GM12878 (cell line): ENCODE measurements at regions not wholly inside any gene's neighbourhood (a gene's known extent, or its start where the extent isn't known, plus 50 kb on each side); places are given as distances from the start of the nearest gene placed in this dataset.

Experiments
- ATAC-seq: fragments of 200-7000 bp; cut with Tn5 transposase; 3 replicates; pipeline ENCODE4 v1.9.1; 2020; ENCODE audit warnings: mild to moderate bottlenecking, moderate library complexity
- BruUV-seq: library from RNA; stranded (reverse); fragments of 400-500 nt; replicated peaks from 2 replicates; lab custom pipeline; 2021; lab: Mats Ljungman, UMichigan
- CTCF ChIA-PET: fragments of 300-600 bp; sonication (Branson Sonifier 250); formaldehyde crosslinking; extraction: SDS; loops from one replicate; lab custom pipeline; 2021; ENCODE audit warnings: inconsistent platforms; lab: Yijun Ruan, JAX
- POLR2A ChIA-PET: fragments of 350-600 bp; formaldehyde crosslinking; extraction: SDS; loops from one replicate; lab custom pipeline; 2021; ENCODE audit warnings: inconsistent platforms; lab: Charles Lee
- RAD21 ChIA-PET: fragments of 300-600 bp; sonication (Branson Sonifier 250); formaldehyde crosslinking; loops from one replicate; lab custom pipeline; 2023; ENCODE audit warnings: antibody characterized with exemption; ENCODE audit not compliant: unreplicated experiment; lab: Charles Lee
- SMC1A ChIA-PET: fragments of 300-600 bp; sonication (Branson Sonifier 250); formaldehyde crosslinking; loops from one replicate; lab custom pipeline; 2023; ENCODE audit not compliant: unreplicated experiment, uncharacterized antibody; lab: Charles Lee
- DNase-seq: peaks from one replicate; pipeline ENCODE4 v3.0.0-alpha.2; 2011; ENCODE audit warnings: low read depth, low spot score
- FAIRE-seq: peaks from 3 replicates; lab custom pipeline; 2011; peaks lifted over from hg19 to GRCh38; lab: Jason Lieb, UNC
- H2AFZ ChIP-seq: 2 replicates; pipeline ENCODE4 v1.6.0; 2011; ENCODE audit warnings: low read depth, low read length, control low read depth; ENCODE audit not compliant: control insufficient read depth
- H3K27ac ChIP-seq: 2 replicates; pipeline ENCODE4 v1.5.1; 2011; ENCODE audit warnings: control low read depth; ENCODE audit not compliant: control insufficient read depth, insufficient read depth
- H3K27me3 ChIP-seq, 2 experiments: replicated peaks in 1 of 2; 2 replicates each; pipeline versions ENCODE4 v1.6.0 to v1.6.1; 2011; ENCODE audit warnings: low read length in 1 of 2; ENCODE audit not compliant: control insufficient read depth in 2 of 2, insufficient read depth in 2 of 2
- H3K36me3 ChIP-seq, 2 experiments: 2 replicates each; pipeline ENCODE4 v1.5.1; 2011; ENCODE audit warnings: low read length in 1 of 2; ENCODE audit not compliant: control insufficient read depth in 2 of 2, insufficient read depth in 2 of 2
- H3K4me1 ChIP-seq: 2 replicates; pipeline ENCODE4 v1.6.1; 2011; ENCODE audit warnings: mild to moderate bottlenecking, low read length, moderate library complexity, mixed read lengths; ENCODE audit not compliant: control insufficient read depth, insufficient read depth
- H3K4me2 ChIP-seq: 2 replicates; pipeline ENCODE4 v1.6.0; 2011; ENCODE audit warnings: control low read depth; ENCODE audit not compliant: control insufficient read depth, insufficient read depth
- H3K4me3 ChIP-seq: fragments of 200-600 bp; sonication (generic); 2 replicates; pipeline ENCODE4 v1.5.1; 2016
- H3K79me2 ChIP-seq: 2 replicates; pipeline ENCODE4 v1.6.0; 2011; ENCODE audit warnings: low read length; ENCODE audit not compliant: control insufficient read depth, insufficient read depth
- H3K9ac ChIP-seq: 2 replicates; pipeline ENCODE4 v1.8.0; 2011; ENCODE audit warnings: low read length, control low read depth, mixed read lengths; ENCODE audit not compliant: control insufficient read depth, insufficient read depth
- H3K9me3 ChIP-seq: replicated peaks from 3 replicates; pipeline ENCODE4 v1.5.1; 2011; ENCODE audit warnings: mild to moderate bottlenecking, low read length; ENCODE audit not compliant: control insufficient read depth, insufficient read depth
- H4K20me1 ChIP-seq: 2 replicates; pipeline ENCODE4 v1.6.0; 2011; ENCODE audit not compliant: control insufficient read depth, insufficient read depth
- DPF2 ChIP-seq: fragments of 450-650 bp; IDR thresholded peaks from 2 replicates; pipeline ENCODE4 v1.6.1; 2017; ENCODE audit warnings: mild to moderate bottlenecking
- FOS ChIP-seq: IDR thresholded peaks from 3 replicates; pipeline ENCODE4 v1.6.1; 2011; ENCODE audit warnings: borderline replicate concordance; ENCODE audit not compliant: insufficient read length; ENCODE audit errors: extremely low read depth
- IKZF2 ChIP-seq, 2 experiments: fragments of 450-650 bp; IDR thresholded peaks; 2 replicates each; pipeline ENCODE4 v1.6.1; 2017; ENCODE audit warnings: mild to moderate bottlenecking in 2 of 2, moderate library complexity in 2 of 2
- KAT2A ChIP-seq: conservative IDR thresholded peaks from 2 replicates; pipeline ENCODE4 v1.6.1; 2011; ENCODE audit warnings: low read depth, low read length; ENCODE audit not compliant: control insufficient read depth
- NR2C2 ChIP-seq: IDR thresholded peaks from 2 replicates; pipeline ENCODE4 v1.6.1; 2011; ENCODE audit warnings: borderline replicate concordance, low read depth; ENCODE audit not compliant: control insufficient read depth, insufficient read length
- RB1 ChIP-seq: fragments of 450-650 bp; formaldehyde crosslinking; IDR thresholded peaks from 2 replicates; pipeline ENCODE4 v1.6.1; 2017; ENCODE audit warnings: mild to moderate bottlenecking, borderline replicate concordance
- WRNIP1 ChIP-seq: IDR thresholded peaks from 2 replicates; pipeline ENCODE4 v1.6.1; 2011; ENCODE audit warnings: low read depth, low read length, improper control_type of control experiment, borderline replicate concordance
- ZNF384 ChIP-seq: IDR thresholded peaks from 2 replicates; pipeline ENCODE4 v1.6.1; 2012; ENCODE audit warnings: low read depth, mild to moderate bottlenecking, low read length, improper control_type of control experiment, borderline replicate concordance
- ZNF622 ChIP-seq: fragments of 450-650 bp; IDR thresholded peaks from 2 replicates; pipeline ENCODE4 v1.6.1; 2017; ENCODE audit warnings: mild to moderate bottlenecking, inconsistent platforms
- WGBS: methylation state at CpG from one replicate; pipeline ENCODE4 v1.1.6; 2016; ENCODE audit warnings: low lambda C conversion rate; ENCODE audit not compliant: insufficient replicate concordance, insufficient coverage; ENCODE audit errors: missing lambda C conversion rate; 5-methylcytosine and 5-hydroxymethylcytosine counted together
- in situ Hi-C: fragments of 300-500 bp; cut with MboI; formaldehyde crosslinking; loops from 9 replicates; pipeline ENCODE4 v1.14.3; 2018; ENCODE audit warnings: mixed read lengths
- intact Hi-C: fragments of 100-400 bp; cut with micrococcal nuclease; formaldehyde crosslinking; loops from one replicate; pipeline ENCODE4 v1.14.2; 2022; ENCODE audit not compliant: unreplicated experiment
- TF ChIP-seq, protein P1 (sequence below): fragments of 150-350 bp; IDR thresholded peaks from 2 replicates; pipeline ENCODE4 v1.6.1; 2016; ENCODE audit warnings: low read depth, low read length
- TF ChIP-seq, protein P2 (sequence below): fragments of 450-650 bp; IDR thresholded peaks from 2 replicates; pipeline ENCODE4 v1.6.1; 2016; ENCODE audit warnings: mild to moderate bottlenecking, moderate library complexity, borderline replicate concordance

DNA sequence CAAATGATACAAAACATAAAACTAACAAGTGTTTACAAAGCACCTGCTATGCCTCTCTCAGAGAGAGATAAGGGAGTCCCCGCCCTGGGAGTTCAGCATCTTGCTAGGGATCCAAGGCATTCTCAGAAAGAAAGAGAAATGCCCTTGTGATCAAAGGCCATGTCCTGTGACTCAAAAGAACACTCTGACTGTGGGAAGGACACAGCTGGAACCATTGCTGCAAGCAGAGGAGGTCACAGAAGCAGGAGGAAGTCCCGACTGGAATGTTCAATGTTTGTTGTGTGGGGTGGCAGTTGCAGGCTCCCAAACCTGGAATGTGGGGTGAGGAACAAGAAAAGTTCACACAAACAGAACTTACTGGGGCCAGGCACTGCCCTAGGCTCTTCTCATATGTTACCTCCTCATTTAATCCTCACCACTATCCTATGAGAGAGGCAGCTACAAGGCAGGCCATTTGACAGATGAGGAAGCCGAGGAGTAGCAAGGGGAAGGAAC lies 93.0 kb upstream of the GRIK3 start:
- Histone ChIP-seq H3K4me2 (no peak overlapping the region), H3K27ac (no peak overlapping the region), H2AFZ (no peak overlapping the region), H3K9me3 (no peaks in the 10 kb centered on the region), H3K4me3 (no peak overlapping the region), H3K4me1 (no peaks in the 10 kb centered on the region), H3K36me3 (no peaks in the 10 kb centered on the region), H3K79me2 (no peaks in the 10 kb centered on the region), H3K9ac (no peak overlapping the region), H3K27me3 (peaks cover 0 to 1% of the 10 kb centered on the region in 2 experiments; a peak in 1 of 4 replicates), H4K20me1 (no peaks in the 10 kb centered on the region)
- SMC1A ChIA-PET: no interaction called here
- RAD21 ChIA-PET: no interaction called here
- FAIRE-seq (no peak), ATAC-seq (no peak), DNase-seq (no peak)
- WGBS: 19% methylated on average over 3 of the region's 3 CpGs
- intact Hi-C loops (no loop called here), in situ Hi-C loops (no loop called here)
- CTCF ChIA-PET: no interaction called here
- TF ChIP-seq DPF2 (no peak), ZNF622 (no peak), NR2C2 (no peak), RB1 (no peak)
- POLR2A ChIA-PET: no interaction called here
- no TSS peak for BruUV-seq

DNA sequence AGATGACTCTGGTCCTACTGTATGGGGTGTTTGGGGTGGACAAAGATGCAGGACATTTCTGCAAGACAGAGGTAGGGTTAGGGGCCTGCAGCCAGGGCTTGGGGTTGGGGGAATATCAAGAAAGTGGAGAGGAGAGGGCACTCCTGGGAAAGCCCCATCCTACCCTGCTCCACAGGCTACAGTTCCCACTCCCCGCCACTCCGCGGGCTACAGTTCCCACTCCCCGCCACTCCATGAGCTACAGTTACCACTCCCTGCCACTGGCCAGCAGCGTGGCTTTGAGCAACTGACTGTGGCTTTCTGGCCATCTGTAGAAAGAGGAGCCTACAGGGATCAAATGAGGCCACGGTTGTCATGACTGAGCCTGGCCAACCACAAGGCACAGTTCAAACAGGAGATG lies 93.8 kb upstream of the GRIK3 start:
- BruUV-seq: no TSS peak
- POLR2A ChIA-PET: no interaction called here
- TF ChIP-seq, protein P1, sequence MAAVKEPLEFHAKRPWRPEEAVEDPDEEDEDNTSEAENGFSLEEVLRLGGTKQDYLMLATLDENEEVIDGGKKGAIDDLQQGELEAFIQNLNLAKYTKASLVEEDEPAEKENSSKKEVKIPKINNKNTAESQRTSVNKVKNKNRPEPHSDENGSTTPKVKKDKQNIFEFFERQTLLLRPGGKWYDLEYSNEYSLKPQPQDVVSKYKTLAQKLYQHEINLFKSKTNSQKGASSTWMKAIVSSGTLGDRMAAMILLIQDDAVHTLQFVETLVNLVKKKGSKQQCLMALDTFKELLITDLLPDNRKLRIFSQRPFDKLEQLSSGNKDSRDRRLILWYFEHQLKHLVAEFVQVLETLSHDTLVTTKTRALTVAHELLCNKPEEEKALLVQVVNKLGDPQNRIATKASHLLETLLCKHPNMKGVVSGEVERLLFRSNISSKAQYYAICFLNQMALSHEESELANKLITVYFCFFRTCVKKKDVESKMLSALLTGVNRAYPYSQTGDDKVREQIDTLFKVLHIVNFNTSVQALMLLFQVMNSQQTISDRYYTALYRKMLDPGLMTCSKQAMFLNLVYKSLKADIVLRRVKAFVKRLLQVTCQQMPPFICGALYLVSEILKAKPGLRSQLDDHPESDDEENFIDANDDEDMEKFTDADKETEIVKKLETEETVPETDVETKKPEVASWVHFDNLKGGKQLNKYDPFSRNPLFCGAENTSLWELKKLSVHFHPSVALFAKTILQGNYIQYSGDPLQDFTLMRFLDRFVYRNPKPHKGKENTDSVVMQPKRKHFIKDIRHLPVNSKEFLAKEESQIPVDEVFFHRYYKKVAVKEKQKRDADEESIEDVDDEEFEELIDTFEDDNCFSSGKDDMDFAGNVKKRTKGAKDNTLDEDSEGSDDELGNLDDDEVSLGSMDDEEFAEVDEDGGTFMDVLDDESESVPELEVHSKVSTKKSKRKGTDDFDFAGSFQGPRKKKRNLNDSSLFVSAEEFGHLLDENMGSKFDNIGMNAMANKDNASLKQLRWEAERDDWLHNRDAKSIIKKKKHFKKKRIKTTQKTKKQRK: no peak
- TF ChIP-seq ZNF384 (no peak), IKZF2 (IDR thresholded peaks at IDR 0.05) (no peak), WRNIP1 (no peak), KAT2A (no peak), FOS (no peak)
- TF ChIP-seq, protein P2, sequence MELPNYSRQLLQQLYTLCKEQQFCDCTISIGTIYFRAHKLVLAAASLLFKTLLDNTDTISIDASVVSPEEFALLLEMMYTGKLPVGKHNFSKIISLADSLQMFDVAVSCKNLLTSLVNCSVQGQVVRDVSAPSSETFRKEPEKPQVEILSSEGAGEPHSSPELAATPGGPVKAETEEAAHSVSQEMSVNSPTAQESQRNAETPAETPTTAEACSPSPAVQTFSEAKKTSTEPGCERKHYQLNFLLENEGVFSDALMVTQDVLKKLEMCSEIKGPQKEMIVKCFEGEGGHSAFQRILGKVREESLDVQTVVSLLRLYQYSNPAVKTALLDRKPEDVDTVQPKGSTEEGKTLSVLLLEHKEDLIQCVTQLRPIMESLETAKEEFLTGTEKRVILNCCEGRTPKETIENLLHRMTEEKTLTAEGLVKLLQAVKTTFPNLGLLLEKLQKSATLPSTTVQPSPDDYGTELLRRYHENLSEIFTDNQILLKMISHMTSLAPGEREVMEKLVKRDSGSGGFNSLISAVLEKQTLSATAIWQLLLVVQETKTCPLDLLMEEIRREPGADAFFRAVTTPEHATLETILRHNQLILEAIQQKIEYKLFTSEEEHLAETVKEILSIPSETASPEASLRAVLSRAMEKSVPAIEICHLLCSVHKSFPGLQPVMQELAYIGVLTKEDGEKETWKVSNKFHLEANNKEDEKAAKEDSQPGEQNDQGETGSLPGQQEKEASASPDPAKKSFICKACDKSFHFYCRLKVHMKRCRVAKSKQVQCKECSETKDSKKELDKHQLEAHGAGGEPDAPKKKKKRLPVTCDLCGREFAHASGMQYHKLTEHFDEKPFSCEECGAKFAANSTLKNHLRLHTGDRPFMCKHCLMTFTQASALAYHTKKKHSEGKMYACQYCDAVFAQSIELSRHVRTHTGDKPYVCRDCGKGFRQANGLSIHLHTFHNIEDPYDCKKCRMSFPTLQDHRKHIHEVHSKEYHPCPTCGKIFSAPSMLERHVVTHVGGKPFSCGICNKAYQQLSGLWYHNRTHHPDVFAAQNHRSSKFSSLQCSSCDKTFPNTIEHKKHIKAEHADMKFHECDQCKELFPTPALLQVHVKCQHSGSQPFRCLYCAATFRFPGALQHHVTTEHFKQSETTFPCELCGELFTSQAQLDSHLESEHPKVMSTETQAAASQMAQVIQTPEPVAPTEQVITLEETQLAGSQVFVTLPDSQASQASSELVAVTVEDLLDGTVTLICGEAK: no peak

More for the DNA sequence above, 93.8 kb upstream of the GRIK3 start:
- in situ Hi-C loops (no loop called here), intact Hi-C loops (no loop called here)
- Histone ChIP-seq H3K27me3 (peaks cover 0 to 1% of the 10 kb centered on the region in 2 experiments; a peak in 1 of 4 replicates), H3K9me3 (no peaks in the 10 kb centered on the region), H3K4me3 (no peak overlapping the region), H4K20me1 (no peaks in the 10 kb centered on the region), H3K4me1 (no peaks in the 10 kb centered on the region), H3K4me2 (no peak overlapping the region), H3K36me3 (no peaks in the 10 kb centered on the region), H3K79me2 (no peaks in the 10 kb centered on the region), H3K9ac (no peak overlapping the region), H2AFZ (no peak overlapping the region), H3K27ac (no peak overlapping the region)
- ChIA-PET CTCF (no interaction called here), SMC1A (no interaction called here), RAD21 (no interaction called here)
- DNase-seq (no peak), ATAC-seq (no peak), FAIRE-seq (no peak)
- 25% methylated on average over 6 of the region's 6 CpGs for WGBS
